ENCODE measurements at regions not wholly inside any gene's neighbourhood (a gene's known extent, or its start where the extent isn't known, plus 50 kb on each side); places are given as distances from the start of the nearest gene placed in this dataset.
"Not testable (repeated sequence)": the region's sequence is repeated elsewhere in the genome, so short reads cannot be mapped to it uniquely, and the experiment has no call there.

DNA sequence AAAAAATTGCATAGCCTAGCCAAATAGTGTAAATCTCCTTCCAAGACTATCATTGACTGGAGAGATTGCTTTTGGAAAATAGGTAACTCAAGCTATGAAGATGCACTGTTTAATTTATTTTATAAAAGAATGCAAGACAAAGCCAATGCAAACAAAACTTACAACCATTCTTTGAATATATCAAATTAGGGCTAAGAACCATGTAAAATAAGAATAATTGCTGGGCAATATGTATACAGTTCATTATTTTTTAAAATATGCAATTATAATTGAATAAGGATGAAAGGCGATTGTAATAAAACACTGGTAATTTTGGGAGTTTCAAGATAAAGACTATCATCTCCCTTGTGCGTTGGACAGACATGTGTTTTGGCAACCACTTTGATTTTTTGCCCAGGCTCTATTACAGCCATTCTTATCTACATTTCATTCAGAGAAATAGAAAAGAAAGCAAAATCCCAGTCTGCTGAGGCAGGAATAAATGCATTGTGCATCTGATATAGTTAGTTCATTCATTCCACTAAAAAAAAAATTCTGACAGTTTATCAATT lies 242.3 kb upstream of the ROBO1 start:
- no peak for DNase-seq

DNA sequence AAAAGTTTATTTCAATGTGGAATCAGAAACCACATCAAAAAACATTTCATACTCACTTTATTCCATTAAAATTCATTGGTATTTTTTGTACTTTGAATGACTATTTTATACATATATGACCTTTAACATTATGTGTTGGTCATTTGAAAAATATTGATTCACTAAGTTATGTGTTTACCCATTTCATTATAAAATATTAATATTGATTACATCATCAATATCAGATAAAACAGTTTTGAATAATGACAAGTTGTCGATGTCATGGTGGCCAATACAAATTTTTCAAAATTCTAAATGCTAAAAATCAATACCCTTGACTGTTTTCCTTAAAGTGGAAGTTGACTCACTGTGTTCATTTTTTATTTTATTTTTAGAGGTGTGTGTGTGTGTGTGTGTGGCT lies 239.7 kb upstream of the ROBO1 start:
- DNase-seq = no peak

DNA sequence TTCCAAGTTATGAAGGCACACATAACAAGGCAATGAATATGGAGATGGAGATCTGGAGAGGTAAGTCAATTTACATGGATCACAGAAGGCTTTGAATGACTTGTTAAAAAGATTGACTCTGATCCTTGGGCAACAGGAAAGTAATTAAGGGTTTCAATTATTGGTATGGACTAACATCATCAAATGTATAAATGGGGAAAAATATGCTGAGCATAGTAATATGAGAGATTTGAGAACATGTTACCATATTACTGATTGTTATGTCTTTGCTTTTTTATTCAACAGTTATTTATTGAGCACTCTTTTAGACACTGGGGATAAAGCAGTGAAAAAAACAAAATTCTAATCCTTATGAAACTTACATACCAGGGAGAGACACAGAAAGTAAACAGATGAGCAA lies 238.5 kb upstream of the ROBO1 start:
- DNase-seq = no peak

DNA sequence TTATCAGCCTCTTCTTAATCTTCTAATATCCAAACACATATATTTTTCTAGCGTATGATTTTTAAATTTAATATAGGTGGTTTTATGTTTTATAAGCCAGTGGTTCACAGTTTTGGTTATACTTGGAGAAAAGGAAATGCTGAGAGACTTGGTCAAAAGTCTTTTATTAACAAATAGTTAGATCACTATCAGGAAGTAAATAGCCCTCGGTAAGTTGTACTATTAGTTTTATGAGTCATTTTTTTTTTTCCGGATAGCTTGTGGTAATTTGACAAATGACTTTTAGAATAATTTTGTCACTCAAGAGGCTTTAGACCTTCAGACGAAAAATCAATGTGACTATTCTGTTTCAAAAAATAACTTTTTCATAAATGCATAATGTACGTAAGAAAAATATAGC lies 232.2 kb upstream of the ROBO1 start:
- no peak for DNase-seq

DNA sequence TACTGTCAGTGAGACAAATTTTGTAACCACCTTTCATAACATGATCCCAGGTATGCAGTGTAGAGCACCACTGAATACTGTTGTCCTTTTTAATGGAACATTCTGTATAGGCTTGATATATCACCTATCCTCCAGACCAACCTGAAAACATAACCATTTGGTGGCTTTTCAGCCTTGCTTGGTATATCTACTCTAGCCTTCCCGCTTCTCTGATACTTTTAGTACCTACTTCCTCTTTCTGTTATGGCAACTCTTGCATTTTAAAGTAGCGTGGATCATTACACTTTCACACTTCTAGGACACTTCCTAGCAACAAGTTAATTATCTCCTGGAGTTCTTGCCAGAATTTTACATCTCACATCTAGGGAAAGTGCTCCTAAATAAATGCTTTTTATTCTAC lies 226.6 kb upstream of the ROBO1 start:
- DNase-seq = no peak

DNA sequence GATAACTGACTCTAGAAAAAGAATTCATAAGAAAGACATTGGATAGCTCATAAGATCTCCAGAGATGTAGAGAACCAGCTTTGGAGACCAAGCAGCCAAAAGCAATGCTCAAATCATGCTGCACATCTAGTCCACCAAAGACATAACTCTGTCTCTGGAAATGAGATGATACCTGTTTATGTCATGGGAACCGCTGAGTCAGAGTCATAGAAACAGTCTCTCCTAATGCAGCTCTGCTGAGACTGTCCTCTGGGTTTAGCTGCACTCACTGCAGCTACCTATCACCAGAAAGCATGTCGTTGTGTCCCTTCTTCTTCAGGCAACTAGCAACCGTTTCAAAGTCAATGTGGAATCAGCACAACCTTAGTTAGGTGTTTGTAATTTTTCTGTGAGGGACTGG lies 218.5 kb upstream of the ROBO1 start:
- no peak for DNase-seq

DNA sequence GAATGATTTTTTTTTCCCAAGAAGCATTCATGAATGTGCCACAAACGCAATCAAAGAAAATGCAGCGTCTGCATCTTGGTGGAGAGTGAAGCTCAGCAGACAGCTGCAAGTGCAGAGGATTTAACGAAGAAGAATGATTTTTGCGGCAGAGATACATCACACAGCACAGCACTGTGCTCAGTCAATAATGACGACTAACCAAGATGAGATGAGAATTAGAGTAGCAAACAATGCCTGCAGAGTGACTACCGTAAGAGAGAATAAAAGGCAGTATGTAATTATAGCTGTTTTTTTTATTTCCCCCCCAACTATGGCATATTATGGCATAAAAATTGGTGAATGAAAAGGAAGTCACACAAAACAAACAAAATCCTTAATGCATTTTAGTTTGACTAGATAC lies 218.0 kb upstream of the ROBO1 start:
- no peak for DNase-seq

DNA sequence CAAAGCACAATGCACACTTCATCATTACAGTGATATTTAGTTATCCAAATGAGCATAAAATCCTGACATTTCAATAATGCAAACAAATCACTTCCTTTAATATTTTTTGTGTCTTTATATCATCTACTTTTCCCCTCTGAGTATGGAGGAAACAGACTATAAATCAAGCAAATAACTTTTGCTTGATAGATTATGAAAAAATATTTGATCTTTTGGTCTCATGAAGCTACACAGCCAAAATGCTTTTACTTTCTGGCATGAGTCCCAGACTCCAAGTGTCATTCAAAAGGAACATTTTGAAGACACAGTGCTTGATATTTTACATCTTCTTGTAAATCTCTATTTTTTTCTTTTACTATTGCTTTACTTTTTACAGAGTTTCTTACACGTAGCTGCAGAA lies 215.3 kb upstream of the ROBO1 start:
- no peak for DNase-seq

DNA sequence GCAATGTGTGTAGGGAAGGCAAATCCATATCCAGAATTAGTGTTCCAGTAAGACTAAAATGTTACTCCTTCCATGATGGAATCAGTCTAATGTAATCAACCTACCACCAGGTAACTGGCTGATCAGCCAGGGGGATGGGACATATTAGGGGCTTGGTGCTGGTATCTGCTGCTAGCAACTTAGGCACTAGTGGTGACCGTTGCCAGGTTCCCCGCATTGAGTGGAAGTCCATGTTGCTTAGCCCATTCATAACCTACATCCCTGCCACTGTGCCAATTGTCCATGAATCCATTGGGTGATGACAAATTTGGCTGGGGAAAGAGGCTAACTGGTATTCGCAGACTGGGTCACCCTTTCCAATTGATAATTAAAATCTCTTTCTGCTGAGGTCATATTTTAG lies 212.2 kb upstream of the ROBO1 start:
- DNase-seq = no peak

DNA sequence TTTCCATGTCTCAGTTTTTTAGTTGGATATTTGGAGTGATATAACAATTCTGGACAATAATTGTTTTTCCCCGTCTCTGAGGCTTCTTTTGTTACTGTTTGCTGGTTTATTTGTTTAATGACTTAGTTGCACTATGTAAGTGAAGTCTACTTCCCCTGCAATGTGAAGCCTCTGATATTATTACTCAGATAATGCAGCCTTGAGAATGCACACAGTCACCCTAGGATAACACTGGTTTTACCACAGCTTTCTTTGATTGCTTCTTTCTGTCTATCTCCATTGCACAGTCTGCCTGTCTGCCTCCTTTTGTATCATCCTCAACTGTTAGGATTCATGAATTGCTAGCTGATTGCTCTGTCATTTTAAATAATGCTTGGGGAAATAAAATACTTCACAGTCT lies 208.7 kb upstream of the ROBO1 start:
- DNase-seq = no peak

DNA sequence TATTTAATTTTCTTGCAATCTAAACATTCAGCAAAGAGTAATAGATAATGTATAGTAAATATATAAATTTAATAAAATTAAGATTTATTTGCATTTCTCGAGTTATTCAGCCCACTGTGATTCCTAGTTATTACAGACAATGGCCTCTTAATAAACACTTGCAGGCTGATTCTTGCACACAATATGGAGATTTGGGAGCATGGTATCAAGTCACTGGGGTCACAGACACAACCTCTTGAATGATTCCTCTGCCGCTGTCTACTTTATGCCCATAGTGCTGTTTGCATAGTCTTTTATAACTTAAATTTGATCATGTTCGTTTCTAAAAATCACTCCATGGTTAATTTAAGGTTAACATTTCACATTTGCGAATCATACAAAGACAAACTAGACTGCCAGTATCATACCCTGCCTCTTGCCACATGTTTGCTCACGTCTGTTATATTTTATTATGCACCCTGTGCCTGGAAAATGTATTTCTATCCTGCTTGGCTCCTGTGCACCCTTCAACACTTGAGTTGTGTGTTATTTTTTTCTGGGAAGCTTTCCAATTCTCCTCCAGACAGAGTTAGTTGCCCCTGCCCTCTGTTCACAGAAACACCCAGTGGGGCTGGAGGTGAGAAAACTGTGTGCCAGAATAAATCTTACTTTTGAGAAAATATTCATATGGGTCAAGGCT lies 206.3 kb upstream of the ROBO1 start:
- DNase-seq = no peak

DNA sequence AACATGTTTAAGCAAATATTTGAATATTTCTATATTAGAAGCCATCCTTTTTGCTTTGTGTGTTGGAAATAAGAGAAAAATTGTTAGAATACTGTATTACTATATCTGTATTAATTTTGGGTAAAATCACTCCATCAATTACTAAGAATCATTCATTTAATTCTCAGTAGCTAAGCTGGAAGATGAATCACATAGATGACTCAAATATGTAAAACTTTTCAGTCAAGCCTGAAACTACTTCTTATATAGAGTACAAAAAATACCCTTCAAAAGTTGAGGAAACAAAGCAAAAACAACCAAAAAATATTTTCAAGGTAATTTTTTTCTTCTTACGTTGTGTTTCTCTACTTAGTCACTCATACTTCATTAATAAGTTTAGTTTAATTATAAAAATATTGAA lies 205.7 kb upstream of the ROBO1 start:
- DNase-seq = no peak

DNA sequence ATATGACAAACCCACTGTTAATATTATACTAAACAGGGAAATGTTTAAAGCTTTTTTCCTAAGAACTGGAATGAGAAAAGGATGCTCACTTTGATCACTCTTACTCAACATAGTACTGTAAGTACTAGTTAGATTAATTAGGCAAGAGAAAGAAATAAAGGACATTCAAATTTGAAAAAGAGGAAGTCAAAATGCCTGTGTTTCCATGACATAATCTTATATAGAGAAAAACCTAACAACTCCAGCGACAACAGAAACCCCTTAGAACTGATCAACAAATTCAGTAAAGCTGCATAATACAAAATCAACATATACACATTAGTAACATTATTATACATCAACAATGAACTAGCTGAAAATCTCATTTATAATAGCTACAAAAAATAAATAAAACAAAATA lies 200.6 kb upstream of the ROBO1 start:
- no peak for DNase-seq

DNA sequence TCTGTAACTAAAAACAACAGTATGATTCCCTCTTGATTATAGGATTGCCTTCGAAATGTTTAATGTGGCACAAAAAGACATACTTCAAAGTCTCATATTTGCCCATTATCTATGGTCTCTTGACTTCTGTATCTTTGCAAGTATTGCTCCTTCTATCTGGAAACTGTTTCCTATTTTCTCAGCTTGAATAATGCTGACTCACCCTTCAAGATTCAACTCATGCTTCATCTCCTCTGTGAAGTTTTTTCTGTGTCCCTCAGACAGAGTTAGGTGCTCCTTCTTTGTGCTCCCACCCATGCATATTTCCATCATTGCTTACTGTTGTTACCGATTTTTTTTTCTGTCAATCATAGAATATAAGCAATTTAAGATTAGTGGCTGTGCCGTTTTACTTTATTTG lies 192.8 kb upstream of the ROBO1 start:
- no peak for DNase-seq

DNA sequence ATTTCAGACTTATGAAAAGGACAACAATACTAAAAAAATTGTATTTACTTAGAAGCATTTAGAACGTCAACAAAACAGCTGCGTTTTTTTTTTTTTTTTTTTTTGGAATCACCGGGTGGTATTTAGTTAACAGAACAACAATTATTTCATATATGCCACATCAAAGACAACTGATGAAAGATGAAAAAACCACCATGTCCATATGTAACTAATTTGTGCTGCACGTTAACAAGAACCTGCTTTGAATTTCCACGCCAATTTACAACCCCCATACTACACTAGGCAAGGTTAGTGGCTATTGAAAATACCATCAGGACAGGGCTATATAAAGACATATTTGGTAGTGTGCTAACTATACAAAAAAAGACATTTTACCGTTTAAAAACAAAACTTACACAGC lies 189.3 kb upstream of the ROBO1 start:
- DNase-seq = no peak

DNA sequence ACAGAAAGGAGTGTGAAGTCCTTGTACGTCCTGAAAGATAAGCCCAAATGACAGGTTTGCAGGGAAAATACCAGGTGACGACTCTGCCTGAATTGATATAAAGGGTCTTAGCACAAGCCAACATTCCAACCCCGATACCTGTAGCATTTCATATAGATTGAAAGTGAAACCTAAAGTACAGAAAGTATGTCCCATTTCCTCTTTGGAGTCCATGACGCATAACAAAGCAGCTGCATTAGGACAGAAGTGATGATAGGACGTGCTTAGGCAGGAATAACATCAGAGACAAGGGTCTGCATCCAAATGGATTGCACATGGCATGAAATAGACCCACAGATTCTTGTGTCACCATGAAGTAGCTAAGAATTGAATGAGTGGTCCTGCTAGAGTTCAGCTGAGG lies 187.0 kb upstream of the ROBO1 start:
- DNase-seq = no peak

DNA sequence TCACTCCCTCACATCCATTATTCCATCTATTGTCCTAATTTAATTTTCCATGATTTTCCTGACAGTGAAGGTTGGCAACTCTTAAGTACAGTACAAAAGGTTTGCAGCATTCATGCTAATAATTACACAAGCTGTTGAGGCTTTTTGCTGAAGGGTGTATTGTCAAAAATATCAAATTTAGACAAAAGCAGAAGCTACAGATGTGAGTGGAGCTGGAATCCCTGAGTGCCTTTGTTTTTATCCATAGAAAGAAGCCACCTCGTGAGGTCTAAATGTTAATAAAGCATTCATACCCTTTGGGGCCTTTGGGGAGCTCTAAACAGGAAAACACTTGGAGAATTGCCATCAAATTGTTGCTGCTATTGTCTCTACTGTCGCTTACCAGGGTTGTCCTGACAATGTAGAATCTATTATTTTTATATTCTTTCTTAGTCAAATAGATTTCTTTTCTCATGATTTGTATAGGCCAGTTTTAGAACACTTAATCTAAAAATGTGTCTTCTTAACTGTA lies 185.8 kb upstream of the ROBO1 start:
- no peak for DNase-seq

DNA sequence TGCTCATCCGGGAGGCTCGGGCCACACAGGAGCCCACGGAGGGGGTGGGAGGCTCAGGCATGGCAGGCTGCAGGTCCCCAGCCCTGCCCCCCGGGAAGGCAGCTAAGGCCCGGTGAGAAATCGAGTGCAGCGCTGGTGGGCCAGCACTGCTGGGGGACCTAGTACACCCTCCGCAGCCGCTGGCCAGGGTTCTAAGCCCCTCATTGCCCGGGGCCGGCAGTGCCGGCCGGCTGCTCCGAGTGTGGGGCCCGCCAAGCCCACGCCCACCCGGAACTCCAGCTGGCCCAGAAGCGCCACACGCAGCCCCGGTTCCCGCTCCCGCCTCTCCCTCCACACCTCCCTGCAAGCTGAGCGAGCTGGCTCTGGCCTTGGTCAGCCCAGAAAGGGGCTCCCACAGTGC lies 183.6 kb upstream of the ROBO1 start:
- DNase-seq = not testable (repeated sequence)

DNA sequence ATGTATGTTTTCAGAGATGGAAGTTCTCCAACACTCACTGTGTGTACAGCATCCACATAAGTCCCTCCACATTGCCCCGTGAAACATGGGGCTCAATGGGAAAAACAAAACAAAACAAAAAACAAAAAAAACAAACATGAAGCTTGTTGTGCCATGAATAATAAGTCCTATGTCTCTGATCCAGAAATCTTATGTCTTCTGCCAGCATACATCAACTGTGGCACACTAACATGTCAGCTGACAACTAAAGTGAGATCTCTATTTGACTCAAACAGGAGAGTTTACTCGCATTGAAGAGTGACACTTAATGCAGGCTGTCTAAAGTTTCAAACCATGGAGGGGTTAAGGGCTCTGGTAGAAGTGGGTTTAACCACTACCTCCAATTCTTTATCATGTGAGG lies 180.2 kb upstream of the ROBO1 start:
- no peak for DNase-seq

DNA sequence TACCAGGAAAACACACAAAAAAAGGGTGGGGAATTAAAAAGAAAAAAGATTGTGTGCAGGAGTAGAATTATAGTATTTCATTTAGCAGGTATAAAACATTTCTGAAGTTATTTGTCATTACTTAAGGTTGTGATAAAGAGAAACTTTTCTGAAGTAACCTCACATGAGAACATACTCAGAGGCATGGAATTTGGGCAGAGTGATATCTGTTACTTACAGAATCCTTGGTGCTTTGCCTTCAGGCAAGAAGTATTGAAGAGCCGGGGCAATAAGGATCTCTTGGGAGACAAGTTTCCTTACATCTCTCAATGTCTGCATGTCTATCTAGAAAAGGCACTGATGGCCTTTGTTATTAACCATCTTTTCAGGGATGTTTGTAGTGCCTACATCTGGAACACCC lies 179.7 kb upstream of the ROBO1 start:
- DNase-seq = no peak

DNA sequence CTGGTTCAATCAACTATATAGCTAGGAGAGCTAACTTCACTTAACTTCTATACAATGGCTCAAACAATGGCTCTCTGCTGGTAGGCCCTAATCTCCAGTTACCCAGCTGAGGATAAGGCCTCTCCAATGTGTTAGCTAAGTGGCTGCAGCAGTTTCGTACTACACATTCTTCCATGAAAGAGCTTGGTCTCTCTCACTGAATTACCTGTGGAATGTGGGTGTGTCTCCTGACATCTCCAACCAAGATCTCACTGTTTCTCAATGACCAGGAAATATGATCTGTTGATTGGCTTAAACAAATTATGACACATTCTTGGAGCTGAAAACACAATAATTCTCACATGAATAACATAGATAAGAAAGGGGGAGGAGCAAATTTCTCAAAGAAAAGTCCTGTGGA lies 169.8 kb upstream of the ROBO1 start:
- no peak for DNase-seq

DNA sequence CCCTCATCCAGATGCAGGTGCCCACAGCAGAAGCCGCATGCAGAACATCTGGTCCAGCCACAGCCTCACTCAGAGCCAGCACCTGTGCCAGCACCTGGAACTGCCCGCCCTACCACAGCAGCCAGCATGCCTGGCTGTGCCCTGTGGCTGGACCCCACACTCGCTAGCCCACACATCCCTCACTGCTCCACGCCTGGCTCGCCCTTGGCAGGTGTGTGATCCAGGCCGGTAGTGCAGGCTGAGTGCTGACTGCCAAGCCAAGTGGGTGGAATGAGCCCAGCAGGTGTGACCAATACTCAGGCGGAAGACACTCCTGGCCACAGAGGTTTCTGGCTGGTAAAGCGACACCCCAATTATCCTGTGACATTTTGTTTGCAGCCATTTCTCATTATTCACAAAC lies 162.4 kb upstream of the ROBO1 start:
- DNase-seq = no peak

DNA sequence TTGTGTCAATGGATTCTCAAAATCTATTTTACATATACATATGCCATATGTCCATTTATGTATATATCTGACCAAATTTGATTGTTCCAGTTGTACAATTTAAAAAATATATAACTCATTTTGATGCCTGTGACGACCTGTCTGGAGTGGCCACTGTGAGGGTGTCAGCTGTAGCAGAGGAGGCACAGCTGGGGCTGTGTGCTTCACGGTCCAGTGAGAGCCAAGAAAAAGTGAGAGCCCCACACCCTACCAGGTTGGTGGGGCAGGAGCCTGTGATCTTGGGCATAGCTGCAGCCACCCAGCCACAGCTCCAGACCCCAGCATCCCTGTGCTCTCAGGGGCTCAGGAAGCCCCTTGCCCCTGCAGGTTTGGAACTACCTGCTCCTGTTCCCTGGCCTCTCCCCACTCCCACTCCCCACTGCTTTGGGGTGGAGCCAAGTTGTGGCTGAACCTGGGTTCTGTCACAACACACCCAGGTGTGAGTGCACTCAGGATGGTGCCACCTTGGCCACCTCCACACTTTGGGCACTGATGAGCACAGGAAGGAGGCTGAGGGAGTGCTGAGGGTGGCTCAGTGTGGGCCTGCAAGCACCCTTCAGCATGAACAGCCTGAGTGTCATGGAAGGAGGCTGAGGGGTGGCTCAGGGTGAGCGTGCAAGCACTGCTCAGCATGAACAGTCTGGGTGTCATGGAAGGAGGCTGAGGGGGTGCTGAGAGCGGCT lies 161.1 kb upstream of the ROBO1 start:
- DNase-seq = no peak

DNA sequence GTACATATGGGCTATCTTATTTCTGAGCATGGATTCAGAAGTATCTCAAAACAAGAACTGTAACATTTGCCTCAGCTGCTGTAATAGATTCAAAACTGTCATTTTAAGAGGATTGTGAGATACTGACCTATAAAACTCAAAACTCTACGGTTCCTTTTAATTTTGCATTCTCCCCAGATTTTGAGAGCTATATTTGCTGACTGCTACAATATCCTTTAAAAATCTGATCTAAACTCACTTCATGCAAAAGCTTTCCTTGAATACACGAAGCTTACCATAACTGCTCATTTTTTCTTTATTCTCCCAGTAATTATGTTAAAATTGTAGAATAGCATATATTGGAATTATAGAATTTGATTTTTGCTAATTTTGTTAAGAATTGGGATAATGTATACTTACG lies 158.7 kb upstream of the ROBO1 start:
- DNase-seq = no peak

DNA sequence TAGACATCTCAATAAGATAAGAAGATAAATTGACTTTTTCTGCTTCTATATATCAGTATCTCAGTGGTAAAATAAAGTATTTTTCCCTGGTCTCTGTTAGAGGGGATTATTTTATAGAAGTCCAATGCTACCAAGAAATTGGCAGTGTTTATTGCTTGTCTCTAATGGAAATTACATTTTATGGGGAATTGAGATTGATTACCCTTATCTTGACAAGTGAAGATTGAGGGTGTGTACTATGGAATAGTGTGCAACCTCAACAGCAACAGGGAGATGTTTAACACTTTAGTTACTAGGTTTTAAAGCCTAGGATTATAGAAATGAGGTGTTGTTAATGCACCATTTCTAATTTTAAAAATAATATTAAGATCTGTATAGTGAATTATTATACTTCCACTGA lies 154.8 kb upstream of the ROBO1 start:
- no peak for DNase-seq
